GM19324 (cell line): ENCODE measurements at regions not wholly inside any gene's neighbourhood (a gene's known extent, or its start where the extent isn't known, plus 50 kb on each side); places are given as distances from the start of the nearest gene placed in this dataset.

Experiments
- ATAC-seq: cut with Tn5 transposase; IDR thresholded peaks from one replicate; pipeline ENCODE4 v1.9.1; 2021; ENCODE audit warnings: mild to moderate bottlenecking, moderate library complexity; ENCODE audit not compliant: unreplicated experiment, low FRiP score

DNA sequence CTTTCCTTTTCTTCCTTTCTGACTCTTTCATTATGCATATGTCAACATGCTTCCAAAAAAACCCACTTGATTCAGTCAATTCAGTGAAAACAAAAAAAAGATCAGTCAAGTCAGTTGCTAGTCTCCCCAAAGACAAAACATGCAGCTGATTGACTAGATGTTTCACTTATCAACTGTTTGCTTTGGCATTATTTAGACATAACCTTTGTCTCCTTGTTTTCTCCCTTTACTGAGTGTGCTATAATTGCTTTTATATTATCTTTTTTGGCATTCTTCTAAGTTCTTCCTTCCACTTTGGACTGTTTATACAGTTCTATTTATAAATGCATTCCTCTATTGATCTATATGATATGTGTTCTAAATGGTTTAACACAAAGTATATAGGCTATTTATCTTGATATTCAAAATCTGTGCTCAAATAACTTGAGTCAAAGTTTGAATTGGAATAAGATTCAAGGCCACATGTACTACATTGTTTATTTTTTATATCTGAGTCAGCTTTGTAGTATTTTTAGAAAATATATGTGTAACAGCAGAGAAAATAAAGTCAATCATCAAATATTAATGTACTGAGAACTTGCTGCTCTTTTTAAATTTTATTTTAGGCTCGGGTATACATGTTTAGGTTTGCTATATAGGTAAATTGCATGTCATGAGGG lies 260.5 kb downstream of the CENPW start:
- no peak for ATAC-seq

DNA sequence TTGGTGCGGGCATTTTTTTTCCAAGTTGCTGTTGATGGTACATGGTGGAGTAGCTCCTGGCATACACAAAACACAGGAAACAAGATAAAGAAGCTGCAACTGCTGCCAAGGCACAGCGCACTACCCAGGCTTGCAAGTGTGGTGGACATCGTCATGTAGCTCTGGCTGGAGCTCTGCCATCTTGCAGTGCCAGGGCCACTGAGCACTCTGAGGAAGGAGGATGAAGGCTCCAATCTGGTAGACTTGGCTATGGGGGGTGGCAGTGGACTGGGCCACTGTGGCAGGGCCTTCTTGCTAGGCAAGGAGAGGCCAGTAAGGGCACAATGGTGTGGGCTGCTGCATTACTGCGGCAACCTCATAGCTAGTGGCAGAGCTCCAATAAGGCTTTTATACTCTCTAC lies 263.5 kb downstream of the CENPW start:
- ATAC-seq, result no peak

DNA sequence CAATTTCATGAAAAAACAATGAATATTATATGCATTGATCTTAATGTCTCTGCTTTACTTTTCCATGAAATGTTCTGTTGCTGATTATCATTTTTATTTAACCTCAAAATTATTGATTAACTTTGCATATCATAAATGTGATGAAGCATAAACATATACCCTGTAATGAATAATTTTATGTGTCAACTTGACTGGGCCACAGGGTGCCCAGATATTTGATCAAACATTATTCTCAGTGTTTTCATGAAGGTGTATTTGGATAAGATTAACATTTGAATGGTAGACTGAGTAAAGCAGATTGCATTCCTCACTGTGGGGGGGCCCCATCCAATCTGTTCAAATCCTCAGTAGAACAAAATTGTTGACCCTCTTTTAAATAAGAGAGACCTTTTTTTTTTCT lies 265.2 kb downstream of the CENPW start:
- ATAC-seq, result no peak

DNA sequence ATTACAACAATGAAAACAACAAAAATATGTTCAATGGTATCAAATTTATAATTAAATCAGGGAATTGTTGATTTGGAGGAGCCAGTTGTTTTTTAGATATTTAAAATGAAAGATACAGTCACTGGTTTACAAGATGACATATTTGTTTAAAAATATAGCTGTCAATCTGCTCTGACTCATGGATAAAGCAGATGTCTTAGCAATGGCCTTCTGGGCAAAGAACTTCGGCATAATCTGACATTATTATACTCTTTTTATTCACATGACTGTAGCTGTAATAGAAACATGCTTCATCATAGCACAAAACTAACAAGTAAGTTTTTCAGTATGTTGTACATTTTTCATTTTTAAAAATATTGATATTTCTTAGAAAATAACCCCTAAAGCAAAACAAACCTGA lies 267.4 kb downstream of the CENPW start:
- ATAC-seq, result no peak

DNA sequence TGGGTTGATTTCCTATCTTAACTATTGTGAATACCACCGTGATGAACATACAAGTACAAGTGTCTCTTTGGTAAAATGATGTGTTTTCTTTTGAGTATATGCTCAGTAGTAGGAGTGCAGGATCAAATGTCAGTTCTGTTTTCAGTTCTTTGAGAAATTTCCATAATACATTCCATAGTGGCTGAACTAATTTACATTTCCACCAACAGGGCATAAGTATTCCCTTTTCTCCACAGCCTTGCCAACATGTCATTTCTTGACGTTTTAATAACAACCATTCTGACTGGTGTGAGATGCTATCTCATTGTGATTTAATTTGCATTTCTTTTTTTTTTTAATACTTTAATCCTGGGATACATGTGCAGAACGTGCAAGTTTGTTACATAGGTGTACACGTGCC lies 268.8 kb downstream of the CENPW start:
- no peak for ATAC-seq

DNA sequence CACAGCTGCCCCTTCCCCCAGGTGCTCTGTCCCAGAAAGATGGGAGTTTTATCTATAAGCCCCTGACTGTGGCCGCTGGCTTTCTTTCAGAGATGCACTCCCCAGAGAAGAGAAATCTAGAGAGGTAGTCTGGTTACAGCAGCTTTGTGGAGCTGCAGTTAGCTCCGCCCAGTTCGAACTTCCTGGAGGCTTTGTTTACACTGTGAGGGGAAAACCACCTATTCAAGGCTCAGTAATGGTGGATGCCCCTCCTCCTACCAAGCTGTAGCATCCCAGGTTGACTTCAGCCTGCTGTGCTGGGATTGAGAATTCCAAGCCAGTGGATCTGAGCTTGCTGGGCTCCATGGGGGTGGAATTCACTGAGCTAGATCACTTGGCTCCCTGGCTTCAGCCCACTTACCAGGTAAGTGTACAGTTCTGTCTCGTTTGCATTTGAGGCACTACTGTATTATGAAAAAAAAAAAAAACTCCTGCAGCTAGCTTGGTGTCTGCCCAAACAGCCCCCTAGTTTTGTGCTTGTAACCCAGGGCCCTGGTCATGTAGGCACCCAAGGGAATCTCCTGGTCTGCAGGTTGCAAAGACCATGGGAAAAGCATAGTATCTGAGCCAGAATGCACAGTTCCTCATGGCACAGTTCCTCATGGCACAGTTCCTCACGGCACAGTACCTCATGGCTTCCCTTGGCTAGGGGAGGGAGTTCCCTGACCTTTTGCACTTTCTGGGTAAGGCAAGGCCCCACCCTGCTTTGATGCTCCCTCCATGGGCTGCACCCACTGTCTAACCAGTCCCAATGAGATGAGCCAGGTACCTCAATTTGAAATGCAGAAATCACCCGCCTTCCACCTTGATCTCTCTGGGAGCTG lies 275.0 kb downstream of the CENPW start:
- ATAC-seq, result peak; percentile 84

DNA sequence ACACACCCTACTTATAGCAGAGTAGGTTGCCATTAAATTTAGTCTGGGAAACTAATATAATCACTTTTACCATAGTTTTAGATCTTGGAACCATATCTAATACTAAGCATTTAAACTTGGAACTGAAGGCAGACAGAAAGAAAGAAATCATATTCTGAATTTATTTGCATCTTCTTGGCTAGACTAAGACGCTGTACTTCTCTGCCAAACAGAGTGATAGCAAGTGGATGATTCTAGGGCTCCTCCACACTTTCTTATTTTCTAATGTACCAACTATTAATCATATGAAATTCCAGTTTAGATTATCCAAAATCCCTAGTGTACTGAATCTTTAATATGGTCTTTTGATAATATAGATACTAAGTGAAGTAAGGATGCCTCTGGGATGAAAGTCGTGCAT lies 277.0 kb downstream of the CENPW start:
- ATAC-seq, result no peak

DNA sequence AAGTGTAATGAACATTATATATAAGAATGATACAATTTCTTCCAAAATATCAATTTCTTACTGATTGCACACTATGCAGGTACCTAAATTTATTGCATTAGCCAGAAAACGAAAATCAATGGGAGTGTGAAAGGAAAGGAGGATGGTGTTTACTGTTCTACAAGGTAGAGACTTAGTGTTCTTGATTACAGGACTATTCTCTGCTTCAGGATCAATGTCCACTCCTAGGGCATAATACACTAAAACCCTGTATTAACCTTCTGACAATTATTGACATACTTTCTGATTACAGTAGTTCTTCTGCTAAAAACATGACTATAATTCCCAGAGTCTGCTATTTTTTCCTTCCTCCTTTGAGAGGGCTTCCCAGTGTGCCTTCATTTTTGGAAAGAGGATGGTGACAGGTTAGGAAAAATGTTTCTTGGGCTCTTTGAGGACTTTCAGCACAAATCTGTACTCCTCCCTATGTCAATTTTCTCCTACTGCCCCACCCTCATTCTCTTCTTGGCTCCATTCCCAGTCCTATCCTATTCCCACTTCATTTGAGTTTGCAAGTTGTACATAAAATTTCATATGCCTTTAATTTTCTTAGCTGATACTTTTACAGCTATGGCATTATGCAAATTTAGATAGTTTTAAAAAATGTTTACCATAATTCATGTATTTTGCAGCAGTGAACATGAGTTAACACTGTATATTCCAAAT lies 278.9 kb downstream of the CENPW start:
- ATAC-seq, result no peak

DNA sequence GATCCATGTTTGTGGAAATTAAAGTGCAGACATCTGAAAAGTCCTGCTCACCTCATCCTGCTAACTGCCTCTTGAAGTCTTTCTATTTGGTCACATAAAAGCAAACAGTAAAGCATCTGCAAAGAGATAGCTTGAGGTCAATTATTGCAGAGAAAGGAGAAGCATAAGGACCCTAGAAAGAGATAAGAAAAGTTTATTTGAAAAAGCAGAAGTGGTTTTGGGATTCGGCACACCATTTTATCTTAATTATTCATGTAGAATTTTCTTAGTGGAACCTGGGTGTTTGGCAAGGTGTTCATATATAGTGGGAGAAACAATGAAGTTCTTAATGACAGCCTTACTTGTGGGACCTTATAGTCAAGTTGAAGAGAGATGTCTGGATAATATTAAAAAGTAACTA lies 280.8 kb downstream of the CENPW start:
- no peak for ATAC-seq

DNA sequence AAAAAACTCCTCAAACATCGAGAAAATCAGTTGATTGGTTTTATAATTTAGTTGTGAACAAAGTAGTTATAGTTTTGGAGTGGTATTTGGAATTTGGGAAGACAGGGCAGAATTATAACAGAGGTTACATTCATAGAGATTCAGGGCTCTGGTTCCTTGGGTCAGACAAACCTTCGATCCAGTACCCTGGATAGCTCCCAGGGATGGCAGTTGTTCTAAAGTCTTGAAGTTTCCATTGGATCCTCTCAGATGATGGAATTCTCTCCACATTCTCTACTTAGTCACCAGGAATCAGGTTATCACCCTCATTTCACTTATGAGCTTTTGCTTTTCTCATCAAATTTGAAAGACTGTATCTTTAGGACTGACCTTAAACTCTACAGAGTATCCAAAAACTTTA lies 285.1 kb downstream of the CENPW start:
- no peak for ATAC-seq

DNA sequence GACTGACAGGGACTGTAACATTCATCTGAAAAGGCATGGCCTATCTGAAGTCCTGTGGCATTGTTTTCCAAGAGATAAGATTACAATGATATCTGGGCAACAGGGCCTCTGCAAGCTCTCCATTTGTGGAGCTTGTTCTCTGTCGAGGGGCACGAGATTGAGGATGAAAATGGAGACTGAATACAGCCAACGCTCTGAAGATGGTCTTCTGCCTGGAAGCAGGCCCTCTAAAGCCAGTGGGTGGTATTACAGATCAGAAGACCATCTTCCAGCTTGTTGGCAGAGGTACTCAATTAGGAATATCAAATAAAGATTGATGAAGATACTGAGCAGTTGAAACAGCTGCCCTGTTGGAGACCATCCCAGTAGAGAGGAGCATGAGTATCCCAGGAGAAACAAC lies 288.2 kb downstream of the CENPW start:
- ATAC-seq, result no peak

DNA sequence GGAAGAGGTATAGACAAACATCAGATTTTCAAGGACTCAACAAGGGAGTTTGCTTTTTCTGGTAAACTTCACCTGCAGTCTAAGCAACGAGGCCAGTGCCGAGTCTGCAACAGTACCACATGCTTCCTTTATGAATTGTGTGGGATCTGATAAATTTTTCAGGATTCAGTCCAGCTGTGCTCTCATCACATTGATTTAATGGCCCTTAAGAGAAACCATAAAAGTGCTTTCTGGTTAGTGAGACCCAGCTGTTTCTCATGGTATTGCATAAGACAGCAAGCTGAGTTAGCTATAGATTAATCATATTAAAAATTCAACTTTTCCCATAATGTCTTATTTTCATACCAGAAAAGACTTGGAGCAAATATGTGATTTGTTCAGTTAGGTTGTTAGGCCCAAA lies 291.4 kb downstream of the CENPW start:
- ATAC-seq, result no peak

DNA sequence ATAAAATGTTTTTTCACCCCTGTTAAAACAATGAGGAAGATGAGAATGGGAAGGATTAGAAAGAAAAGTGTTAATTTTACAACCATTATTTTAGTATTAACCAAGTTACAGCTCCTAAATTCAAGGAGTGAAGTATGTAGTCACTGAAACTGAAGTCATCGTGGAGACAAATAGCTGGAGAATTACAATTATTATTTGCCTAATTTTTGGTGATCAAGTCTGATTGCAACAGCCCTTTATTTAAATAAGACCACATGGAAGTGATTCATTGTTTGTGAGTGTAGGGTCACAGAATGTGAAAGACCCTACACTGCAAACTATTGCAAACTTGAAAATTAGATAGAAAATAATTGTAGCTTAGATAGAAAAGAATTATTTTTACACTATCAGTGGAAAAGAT lies 292.4 kb downstream of the CENPW start:
- no peak for ATAC-seq

DNA sequence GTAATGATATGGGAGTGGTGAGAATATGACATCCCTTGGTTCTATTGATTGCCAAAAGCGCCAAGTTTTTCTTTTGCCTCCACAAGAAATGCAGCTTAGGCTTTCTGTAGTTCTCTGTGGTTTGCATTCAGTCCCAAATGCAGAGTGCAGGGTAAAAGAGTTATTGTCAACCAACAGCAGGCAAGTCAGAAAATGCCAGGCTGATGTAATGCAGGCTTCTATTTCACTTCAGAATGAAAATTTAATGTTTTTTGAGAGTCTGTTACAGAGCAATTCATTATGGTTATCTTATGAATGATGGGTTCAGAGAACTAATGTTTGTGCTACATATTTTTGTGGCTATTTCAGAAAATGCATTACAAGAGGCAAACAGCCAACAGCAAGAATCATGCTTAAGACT lies 293.5 kb downstream of the CENPW start:
- no peak for ATAC-seq

DNA sequence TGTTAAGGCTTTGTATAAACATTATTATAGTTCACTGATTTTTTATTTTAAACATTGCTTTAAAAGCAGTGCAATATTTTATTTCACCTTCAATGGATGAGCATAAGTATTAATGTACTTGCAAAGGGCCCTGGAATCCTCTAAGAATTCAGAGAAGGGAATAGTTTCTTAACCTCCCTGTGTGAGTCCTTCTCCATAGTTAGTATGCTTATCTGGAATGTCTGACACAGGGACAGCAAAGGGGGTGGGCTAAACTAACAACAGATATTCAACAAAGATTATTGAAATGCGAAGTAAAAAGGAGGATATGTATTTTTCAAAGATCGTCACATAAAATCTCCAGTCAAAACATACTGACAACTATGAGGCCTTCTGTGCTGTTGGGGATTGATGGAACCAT lies 300.4 kb downstream of the CENPW start:
- ATAC-seq, result no peak

DNA sequence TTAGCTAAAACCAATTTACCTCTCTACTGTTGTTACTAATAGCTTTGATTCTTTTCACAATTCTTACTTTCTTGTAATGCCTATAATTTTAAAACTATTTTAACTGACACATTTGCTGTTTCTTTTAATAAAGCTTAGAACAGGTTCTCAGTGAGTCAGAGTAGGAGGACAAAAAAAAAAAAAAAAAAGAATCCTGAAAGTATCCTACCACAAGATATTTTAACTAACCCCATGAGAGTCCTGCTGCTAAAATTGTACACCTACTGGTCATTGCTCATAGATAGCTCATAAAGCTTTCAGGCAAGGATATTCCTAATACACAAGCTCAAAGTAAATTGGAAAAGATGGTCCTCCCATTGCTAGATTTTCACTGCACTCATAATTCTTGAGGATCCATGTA lies 301.0 kb downstream of the CENPW start:
- no peak for ATAC-seq

DNA sequence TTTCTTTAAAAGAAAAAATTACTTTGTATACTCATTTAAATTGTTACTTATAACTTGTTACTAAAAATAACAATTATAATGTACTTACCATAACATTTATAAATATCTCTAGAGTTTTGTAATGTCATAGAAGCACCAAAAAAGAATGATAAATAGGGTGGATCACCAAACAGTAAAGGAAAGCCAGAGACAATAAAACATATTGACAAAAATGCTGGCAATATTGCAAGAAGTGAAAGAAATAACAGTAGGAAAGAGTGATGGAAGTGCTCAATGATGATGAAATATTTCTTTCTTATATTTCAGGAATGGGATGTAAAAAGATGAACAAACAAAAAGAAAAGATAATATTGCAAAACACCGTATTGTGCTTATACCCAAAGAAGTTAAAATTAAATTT lies 301.7 kb downstream of the CENPW start:
- no peak for ATAC-seq

DNA sequence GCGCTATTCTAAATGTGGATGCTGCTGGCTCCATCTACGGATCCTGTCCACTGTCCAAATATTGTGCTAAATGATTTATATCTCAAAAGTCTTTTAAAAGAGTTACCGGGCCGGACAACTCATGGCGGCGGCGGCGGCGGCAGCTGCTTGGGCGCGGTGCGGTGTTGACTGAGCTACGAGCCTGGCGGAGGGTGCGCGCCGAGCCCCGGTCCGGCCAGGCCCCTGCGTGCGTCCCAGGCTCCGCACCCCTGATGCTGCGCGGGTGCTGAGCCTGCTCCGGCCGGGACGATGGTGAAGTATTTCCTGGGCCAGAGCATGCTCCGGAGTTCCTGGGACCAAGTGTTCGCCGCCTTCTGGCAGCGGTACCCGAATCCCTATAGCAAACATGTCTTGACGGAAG lies 303.4 kb downstream of the CENPW start:
- ATAC-seq, result no peak

DNA sequence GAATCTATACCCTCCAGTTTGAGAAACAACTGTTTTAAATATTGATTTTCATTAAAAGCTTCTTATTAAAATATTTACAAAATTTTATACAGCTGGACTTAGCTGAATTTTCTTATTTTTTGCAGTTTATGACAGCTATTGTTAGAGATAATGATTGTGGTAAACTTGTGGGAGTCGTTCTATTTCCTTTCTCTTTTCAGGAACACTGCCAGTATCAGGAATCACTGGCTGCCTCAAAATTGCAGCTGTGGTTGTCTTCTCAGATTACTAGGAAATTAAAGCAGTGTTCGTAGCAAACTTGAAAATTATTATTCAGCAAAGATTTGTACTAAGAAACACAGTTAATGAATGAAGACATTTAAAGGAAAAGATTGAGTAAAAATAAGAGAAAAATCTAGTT lies 311.0 kb downstream of the CENPW start:
- no peak for ATAC-seq

DNA sequence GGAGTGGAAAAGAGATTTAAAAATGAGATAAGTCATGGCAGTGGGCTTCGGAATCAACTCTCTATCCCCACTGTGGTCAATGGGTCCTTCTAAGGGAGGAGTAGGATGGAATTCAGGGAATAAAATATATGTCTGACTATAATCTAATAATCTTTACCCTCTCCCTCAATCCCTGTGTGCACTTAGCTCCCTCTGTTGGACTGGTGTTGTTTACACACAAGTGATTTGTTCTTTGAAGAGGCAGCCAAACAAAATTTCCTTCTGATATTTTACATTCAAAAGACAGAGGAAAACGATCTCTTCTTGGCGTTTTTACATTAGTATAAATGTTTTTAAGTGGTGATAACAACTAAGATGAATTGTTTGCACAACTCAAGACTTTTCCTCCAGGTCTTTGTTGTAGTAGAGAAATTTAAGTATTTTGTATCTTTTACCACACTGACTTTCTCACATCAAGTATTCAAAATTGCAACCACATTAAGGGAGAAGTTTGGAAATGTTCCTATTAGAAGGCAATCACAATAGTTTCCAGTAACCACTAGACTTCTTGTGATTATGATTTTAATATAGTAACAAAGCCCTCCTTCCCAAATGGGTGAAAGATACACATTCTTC lies 317.8 kb downstream of the CENPW start:
- ATAC-seq, result no peak

DNA sequence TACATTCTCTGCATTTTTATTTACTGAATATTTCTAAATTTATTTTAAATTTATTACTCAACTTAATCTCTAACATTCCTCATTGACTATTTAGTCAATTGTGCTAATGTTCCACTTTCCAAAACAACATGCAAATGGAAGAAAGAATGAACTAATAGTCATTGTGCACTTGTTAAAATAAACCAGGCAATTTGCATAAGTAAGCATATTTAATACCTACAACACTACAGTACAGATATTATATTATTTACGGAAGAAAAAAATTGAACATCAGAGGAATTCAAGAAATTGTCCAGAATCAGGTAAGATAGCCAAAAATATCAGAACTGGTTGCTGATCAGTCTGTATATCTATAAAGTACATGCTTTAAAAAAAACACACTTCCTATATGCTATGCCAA lies 320.5 kb downstream of the CENPW start:
- ATAC-seq, result no peak
